ENCODE measurements at regions not wholly inside any gene's neighbourhood (a gene's known extent, or its start where the extent isn't known, plus 50 kb on each side); places are given as distances from the start of the nearest gene placed in this dataset.

DNA sequence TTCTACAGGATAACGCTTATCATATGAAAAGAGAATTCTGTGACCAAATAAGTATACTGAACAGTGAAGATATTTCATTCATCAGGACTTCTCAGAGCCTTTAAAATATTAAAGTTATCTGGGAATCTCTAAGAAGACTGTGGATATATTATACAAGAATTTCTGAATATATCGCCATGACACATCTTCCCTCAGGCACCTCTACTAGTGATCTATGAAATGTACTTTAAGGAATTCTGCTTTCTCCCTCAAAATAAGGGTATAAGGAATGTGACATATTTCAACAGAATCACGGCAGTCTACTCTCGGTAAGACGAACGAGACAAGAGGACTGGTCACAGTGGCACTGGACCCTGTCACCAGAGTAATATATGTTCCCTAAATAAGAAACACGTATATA lies 504.2 kb upstream of the PHF14 start:
- H3K9me3 ChIP-seq, result no peaks in the 10 kb centered on the region
- DNase-seq (ENCODE audit: low spot score in 2 of 2), result no peak
- intact Hi-C loops (cut with DNase I; ENCODE audit: low total_unique reads), result no loop called here

DNA sequence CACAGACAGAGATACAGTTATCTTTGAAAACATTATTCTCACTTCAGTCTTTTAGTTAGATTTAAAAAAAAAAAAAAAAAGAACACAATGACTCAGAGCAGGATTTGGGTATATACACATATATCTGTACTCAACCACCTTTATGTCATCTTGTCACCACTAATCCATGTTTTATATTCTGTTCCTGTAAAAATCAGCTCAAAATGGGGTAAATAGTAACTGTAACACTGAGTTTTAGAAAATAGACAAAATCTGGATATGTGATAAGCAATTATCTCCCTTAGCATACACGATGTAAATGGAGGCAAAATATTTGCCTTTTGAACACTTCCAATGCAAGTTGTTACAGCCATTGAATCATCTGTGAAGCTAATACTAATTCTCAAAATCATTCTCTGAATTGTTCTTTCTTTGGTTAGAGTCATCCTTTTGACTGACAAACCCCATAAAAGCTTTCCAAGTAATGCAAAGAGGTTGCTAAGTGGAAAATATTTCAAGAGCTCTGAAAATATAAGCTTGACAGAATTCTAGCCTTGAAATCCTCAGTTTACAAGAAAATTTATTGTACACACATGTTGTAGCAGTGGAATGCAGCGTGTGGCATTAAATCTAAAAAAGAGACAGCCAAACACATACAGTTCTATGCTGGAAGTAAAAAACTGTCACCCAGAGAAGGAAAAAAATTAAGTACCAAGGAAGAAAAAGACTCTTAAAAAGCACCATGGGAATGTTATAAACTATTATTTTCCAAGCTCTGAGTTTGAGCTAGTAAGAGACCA lies 502.2 kb upstream of the PHF14 start:
- no peaks in the 10 kb centered on the region for H3K9me3 ChIP-seq
- TF ChIP-seq, protein P1, sequence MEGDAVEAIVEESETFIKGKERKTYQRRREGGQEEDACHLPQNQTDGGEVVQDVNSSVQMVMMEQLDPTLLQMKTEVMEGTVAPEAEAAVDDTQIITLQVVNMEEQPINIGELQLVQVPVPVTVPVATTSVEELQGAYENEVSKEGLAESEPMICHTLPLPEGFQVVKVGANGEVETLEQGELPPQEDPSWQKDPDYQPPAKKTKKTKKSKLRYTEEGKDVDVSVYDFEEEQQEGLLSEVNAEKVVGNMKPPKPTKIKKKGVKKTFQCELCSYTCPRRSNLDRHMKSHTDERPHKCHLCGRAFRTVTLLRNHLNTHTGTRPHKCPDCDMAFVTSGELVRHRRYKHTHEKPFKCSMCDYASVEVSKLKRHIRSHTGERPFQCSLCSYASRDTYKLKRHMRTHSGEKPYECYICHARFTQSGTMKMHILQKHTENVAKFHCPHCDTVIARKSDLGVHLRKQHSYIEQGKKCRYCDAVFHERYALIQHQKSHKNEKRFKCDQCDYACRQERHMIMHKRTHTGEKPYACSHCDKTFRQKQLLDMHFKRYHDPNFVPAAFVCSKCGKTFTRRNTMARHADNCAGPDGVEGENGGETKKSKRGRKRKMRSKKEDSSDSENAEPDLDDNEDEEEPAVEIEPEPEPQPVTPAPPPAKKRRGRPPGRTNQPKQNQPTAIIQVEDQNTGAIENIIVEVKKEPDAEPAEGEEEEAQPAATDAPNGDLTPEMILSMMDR (IDR thresholded peaks at IDR 0.05), result no peak
- TF ChIP-seq POLR2A (IDR thresholded peaks at IDR 0.05) (no peak), POLR2AphosphoS5 (IDR thresholded peaks at IDR 0.05) (no peak)
- no peak for DNase-seq (ENCODE audit: low spot score in 2 of 2)
- H3K27ac ChIP-seq, result no peak overlapping the region
- intact Hi-C loops (cut with DNase I; ENCODE audit: low total_unique reads), result no loop called here
- H3K4me1 ChIP-seq, result no peaks in the 10 kb centered on the region
- H3K36me3 ChIP-seq, result no peaks in the 10 kb centered on the region
- H3K27me3 ChIP-seq, result no peaks in the 10 kb centered on the region
- no peak overlapping the region for H3K4me3 ChIP-seq

More for the DNA sequence above, 504.2 kb upstream of the PHF14 start:
- no peak for TF ChIP-seq POLR2AphosphoS5 (IDR thresholded peaks at IDR 0.05)
- TF ChIP-seq POLR2A (IDR thresholded peaks at IDR 0.05), result no peak
- TF ChIP-seq, protein P1 (IDR thresholded peaks at IDR 0.05), result no peak
- Histone ChIP-seq H3K27ac (no peak overlapping the region), H3K4me1 (no peaks in the 10 kb centered on the region), H3K36me3 (no peaks in the 10 kb centered on the region), H3K27me3 (no peaks in the 10 kb centered on the region), H3K4me3 (no peak overlapping the region)

DNA sequence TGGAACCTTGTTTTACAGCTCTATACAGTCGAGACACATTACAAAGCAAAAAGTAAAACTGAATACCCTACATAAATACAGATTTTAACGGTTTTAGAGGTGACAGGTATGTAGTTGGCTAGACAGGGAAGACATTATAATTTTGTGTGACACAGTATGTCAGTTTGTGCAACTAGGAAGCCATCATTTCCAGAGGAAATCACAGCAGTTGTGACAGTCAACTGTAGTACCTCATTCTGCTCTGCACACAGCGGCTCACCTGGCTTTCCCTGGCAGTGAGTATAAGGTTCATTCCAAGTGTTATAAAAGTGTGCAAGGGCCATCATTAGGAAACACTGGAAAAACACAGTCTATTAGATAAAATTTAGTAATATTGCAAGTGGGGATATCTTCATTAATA lies 501.6 kb upstream of the PHF14 start:
- H3K27me3 ChIP-seq, result no peaks in the 10 kb centered on the region
- no peaks in the 10 kb centered on the region for H3K36me3 ChIP-seq
- no peak for DNase-seq (ENCODE audit: low spot score in 2 of 2)
- H3K4me3 ChIP-seq, result no peak overlapping the region
- no peak overlapping the region for H3K27ac ChIP-seq
- intact Hi-C loops (cut with DNase I; ENCODE audit: low total_unique reads), result no loop called here
- TF ChIP-seq POLR2AphosphoS5 (IDR thresholded peaks at IDR 0.05), result no peak
- no peak for TF ChIP-seq POLR2A (IDR thresholded peaks at IDR 0.05)
- TF ChIP-seq, protein P1 (IDR thresholded peaks at IDR 0.05), result no peak
- no peaks in the 10 kb centered on the region for H3K9me3 ChIP-seq
- H3K4me1 ChIP-seq, result no peaks in the 10 kb centered on the region

DNA sequence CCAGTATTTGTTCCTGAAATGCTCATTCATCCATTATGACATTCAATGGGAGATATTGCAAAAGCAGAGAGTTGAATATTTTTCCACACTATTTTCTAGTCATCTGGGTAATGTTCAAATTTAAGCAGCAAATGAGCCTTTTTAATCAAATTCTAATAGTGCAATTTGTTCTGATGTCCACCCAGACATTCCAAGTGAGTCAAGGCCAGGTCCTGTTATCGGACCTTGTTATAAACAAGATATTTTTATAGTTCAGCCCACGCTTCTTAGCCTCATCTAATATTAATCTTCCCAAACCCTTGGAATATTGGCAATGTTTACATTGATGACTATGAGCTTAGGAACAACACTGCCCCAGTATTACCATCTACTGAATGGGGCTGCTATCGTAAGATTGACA lies 500.1 kb upstream of the PHF14 start:
- Histone ChIP-seq H3K27me3 (no peaks in the 10 kb centered on the region), H3K4me1 (no peaks in the 10 kb centered on the region), H3K27ac (no peak overlapping the region), H3K9me3 (no peaks in the 10 kb centered on the region), H3K4me3 (no peak overlapping the region), H3K36me3 (no peaks in the 10 kb centered on the region)
- TF ChIP-seq, protein P1 (IDR thresholded peaks at IDR 0.05), result no peak
- TF ChIP-seq POLR2AphosphoS5 (IDR thresholded peaks at IDR 0.05) (no peak), POLR2A (IDR thresholded peaks at IDR 0.05) (no peak)
- intact Hi-C loops (cut with DNase I; ENCODE audit: low total_unique reads), result no loop called here
- DNase-seq (ENCODE audit: low spot score in 2 of 2), result no peak

DNA sequence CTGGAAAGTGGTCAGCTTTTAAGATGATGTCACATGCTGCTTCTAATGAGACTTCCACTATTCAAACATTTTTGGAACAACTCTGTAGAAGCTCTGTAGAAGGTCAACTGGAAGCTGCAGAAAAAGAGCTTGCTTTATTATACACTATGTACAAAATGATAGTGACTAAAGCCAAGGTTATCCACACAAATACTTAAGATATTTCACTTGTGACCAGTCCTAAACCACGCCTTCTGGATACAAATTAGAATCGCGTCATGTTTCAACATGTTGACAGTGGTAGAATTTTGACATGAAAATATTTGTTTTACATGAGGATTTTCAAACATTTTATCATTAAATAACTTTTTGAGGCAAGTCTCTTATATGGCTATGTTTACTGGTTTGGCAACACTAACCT lies 499.6 kb upstream of the PHF14 start:
- TF ChIP-seq POLR2A (IDR thresholded peaks at IDR 0.05) (no peak), POLR2AphosphoS5 (IDR thresholded peaks at IDR 0.05) (no peak)
- TF ChIP-seq, protein P1 (IDR thresholded peaks at IDR 0.05), result no peak
- H3K4me1 ChIP-seq, result no peaks in the 10 kb centered on the region
- no peak overlapping the region for H3K4me3 ChIP-seq
- no peaks in the 10 kb centered on the region for H3K36me3 ChIP-seq
- H3K27ac ChIP-seq, result no peak overlapping the region
- no peaks in the 10 kb centered on the region for H3K9me3 ChIP-seq
- H3K27me3 ChIP-seq, result no peaks in the 10 kb centered on the region
- intact Hi-C loops (cut with DNase I; ENCODE audit: low total_unique reads), result no loop called here
- no peak for DNase-seq (ENCODE audit: low spot score in 2 of 2)
